ENCODE measurements at regions not wholly inside any gene's neighbourhood (a gene's known extent, or its start where the extent isn't known, plus 50 kb on each side); places are given as distances from the start of the nearest gene placed in this dataset.

- no peak for DNase-seq (ENCODE audit: low read depth)
Observed at GRCh38 chr18:75531851-75532459, 104.5 kb upstream of the SMIM21 start.

DNA sequence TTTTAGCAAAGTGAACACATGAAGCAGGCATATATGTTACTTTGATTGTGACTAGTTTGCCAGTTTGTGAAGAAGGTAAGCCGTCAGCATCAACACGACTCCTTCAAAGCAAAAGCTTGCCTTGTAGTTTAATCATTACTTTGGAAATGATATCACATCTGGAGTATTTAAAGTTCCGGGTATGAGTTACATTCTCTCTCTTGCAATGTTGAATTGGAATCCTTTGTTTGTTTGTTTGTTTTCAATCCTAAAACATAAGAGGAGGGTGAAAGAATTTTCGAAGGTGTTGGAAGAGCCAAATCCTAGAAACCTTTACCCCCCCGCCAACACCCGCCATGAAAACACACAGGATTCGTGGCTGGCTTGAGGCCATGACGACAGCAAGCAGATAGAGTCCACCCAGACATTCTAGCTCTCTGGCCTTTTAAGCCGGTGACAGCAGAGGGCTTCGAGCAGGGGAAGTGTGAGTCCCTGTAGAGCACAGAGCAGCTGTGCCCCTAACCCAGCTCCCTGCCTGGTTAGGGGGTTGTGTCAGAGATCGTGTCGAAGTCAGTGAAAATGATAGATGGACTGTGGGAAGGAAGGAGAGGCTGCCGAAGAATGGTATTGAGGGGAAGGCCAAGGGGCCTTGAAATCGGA is 103.8 kb upstream of the SMIM21 start:
- DNase-seq (ENCODE audit: low read depth) = no peak

DNA sequence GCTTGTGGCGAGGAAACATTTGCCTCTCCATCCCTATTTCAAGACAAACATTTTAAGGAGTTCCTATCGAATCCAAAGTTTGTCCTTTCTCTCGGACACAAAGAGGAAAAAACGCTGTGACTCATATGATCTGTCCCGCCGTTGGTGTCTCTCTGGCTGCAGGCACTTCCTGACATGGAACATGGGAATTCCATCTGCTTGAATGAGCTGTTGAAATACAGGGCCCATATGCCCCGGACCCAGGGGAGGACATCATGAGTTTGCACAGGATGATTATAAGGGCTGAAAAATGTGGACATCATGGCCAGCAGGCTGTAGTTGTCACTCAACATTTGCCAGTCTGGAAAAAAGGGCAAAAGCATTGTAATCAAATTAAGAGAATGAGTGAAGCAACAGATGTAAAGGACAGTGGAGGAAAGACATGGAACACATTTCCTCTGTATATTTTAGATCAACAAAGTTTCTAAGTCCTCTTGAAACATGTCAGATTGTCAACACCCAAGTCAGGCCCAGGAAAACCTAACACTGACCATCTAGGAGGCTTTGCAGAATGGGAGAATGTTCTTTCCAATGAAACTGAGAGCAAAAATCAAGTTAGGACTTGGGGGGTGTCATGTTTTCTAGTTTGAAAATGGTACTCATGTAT is 103.2 kb upstream of the SMIM21 start:
- DNase-seq (ENCODE audit: low read depth) = no peak

DNA sequence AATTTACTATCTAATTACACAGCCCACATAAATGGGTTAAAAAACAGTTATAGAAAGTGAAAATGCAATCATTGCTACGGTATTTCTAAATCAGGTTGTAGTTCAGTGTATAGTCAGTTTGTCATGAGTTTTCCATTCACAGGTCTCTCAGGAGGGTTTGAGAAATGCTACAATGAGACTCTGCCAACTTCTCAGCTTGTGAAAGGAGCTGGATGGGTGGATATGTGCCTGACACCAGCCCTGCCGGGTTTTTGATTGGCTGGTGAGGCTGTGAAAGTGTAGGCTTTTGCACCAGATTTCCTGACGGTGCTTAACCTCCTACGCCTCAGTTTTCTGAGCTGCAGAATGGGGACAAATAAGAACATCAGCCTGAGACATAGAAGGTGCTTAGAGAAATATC is 102.6 kb upstream of the SMIM21 start:
- DNase-seq (ENCODE audit: low read depth) = no peak

DNA sequence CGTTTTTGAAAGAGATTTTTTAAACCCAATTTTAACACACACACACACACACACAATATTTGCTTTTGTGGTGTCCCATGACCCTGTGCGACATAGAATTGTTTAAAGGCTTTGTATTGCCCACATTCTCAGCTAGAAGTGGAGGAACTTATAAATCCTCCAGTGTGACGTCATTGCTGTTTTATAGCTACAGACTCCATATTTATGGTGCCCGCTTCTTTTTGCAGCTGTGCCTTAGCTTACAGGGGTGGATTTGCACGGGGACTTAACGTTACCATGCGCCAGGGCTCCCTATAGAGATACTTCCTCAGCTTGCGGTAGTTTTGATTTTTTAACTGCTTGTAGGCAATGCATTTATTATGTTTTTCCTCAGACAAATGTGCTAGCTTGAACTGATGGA is 101.9 kb upstream of the SMIM21 start:
- DNase-seq (ENCODE audit: low read depth) = no peak

DNA sequence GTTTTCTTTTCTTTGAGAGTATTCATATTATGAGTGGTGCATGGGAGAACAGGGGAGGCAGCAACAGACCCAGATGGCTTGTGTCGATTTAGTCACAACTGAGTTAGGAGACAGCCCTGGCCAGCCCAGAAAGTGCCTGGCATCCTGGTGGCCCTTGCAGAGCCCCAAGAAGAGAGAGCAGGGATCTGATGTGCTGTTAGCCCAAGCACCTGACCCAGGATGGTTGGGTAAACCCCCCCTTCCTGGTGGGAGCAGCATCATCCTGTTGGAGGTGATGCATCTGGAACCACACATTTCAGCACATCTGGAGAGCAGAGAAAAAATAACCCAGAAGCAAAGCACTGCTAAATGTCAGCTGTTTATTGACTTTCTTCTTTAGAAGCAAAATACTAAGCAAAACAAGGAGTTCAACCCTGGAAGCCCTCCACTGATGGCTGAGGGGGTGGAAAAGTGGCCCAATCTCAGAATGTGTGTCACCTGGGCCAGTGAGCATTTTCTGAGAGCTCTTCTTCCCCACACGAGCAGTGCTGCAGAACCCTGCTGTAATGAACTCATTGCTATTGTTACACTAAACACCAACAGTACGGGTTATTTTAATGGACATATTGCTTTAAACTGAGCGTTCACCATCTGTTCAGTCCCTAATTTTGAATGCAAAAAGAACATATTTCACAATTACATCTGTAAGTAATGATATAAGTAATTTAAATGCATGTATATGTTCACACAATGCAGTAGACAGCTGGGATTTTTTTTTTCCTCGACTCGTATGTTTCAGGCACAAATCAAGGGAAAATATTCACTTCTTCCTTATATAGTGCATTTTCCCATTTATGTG is 100.6 kb upstream of the SMIM21 start:
- no peak for DNase-seq (ENCODE audit: low read depth)

- DNase-seq (ENCODE audit: low read depth) = no peak
Observed at GRCh38 chr18:75526038-75526437, 98.5 kb upstream of the SMIM21 start.

DNA sequence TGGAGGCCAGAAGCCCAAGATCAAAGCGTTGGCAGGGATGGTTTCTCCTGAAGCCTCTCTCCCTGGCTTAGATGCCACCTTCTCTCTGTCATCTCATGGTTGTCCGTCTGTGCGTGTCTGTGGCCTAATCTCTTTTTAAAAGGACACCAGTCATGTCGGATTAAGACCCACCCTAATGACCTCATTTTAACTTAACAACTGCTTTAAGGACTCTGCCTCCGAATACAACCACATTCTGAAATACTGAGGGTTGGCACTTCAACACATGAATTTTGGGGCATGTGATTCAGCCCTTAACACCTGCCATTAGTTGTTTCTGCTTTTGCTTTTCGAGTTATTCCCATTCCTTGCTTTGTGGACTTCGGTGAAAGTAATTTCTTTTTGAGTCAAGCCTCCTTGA is 97.8 kb upstream of the SMIM21 start:
- DNase-seq (ENCODE audit: low read depth) = no peak

- DNase-seq (ENCODE audit: low read depth) = no peak
Observed at GRCh38 chr18:75524841-75525240, 97.3 kb upstream of the SMIM21 start.

DNA sequence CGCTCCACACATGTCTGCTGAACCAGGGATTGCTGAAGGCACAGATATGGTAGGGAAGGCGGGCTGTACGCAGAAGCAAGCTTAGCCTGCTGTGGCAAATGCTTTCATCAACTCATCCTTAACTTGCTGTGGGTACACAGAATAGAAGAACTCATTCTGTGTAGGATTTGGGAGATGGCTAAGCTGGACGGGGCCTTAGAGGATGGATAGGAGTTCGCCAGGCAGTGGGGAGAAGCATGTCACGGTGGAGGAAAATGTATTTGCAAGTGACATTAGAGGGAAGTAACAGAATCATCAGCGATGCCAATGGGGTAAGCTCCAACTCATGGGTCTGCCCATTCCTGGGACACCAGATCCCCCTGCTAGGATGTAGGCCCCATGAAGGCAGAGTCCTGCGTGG is 96.7 kb upstream of the SMIM21 start:
- DNase-seq (ENCODE audit: low read depth) = no peak

- no peak for DNase-seq (ENCODE audit: low read depth)
Observed at GRCh38 chr18:75521816-75522215, 94.3 kb upstream of the SMIM21 start.

GRCh38 chr18:75518007-75518406 is 90.5 kb upstream of the SMIM21 start:
- DNase-seq (ENCODE audit: low read depth) = no peak

DNA sequence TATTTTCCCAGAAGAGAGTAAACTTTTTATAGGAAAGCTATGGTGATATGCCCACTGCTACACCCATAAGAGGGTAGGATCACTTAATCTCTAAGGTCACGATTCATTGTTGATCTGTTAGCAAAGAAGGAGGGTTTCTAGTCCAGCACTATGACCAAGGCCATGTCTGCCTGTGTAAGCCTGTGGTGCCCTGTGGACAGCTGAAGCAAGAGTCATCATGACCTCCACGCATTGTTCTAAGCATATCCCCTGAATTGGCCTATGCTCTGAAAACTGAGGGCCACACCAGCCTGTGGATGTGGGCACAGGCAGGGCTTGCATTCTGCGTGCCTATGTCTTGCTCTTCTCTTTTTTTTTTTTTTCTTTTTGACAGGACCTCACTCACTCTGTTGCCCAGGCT is 89.8 kb upstream of the SMIM21 start:
- DNase-seq (ENCODE audit: low read depth) = no peak

- DNase-seq (ENCODE audit: low read depth) = no peak
Observed at GRCh38 chr18:75507636-75508035, 80.1 kb upstream of the SMIM21 start.

DNA sequence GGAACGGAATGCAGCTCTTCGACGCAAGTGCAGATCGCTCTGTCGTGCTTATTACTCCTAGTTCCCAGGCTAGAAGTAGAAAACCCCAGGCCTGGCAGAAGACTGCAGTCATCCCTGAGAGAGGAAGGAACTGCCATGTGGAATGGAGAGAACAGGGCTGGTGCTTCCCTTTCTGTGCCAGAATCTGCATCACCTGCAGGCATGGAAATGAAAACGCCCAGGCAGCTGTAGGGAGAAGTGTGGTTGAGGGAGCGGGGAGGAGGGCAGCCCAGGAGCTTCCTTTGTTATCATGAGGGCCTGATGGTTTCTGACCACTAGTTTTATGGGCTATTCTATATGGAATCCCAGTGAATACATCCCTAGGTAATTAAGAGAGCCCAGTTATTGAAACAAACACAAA is 79.4 kb upstream of the SMIM21 start:
- DNase-seq (ENCODE audit: low read depth) = no peak

GRCh38 chr18:75504469-75504868 is 77.0 kb upstream of the SMIM21 start:
- no peak for DNase-seq (ENCODE audit: low read depth)

GRCh38 chr18:75503615-75504014 is 76.1 kb upstream of the SMIM21 start:
- no peak for DNase-seq (ENCODE audit: low read depth)

- DNase-seq (ENCODE audit: low read depth) = no peak
Observed at GRCh38 chr18:75502286-75502685, 74.8 kb upstream of the SMIM21 start.

DNA sequence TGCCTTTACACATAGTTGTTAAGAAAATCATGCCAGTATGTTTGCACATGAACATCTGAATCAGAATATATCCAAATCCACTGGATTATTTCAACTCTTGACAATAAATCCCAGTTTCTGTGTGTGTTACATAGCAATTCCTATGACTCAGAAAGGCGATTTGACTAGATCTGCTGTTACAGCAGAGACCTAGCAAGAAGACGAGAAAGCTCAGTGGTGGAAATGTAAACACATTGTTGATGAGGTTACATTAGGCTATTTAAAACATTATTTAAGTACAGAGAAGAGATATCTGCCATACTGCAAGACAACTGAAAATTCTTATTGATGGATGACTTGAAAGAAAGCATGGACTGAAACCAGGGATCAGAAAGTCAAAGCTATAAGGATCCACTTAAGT is 73.0 kb upstream of the SMIM21 start:
- DNase-seq (ENCODE audit: low read depth) = no peak

DNA sequence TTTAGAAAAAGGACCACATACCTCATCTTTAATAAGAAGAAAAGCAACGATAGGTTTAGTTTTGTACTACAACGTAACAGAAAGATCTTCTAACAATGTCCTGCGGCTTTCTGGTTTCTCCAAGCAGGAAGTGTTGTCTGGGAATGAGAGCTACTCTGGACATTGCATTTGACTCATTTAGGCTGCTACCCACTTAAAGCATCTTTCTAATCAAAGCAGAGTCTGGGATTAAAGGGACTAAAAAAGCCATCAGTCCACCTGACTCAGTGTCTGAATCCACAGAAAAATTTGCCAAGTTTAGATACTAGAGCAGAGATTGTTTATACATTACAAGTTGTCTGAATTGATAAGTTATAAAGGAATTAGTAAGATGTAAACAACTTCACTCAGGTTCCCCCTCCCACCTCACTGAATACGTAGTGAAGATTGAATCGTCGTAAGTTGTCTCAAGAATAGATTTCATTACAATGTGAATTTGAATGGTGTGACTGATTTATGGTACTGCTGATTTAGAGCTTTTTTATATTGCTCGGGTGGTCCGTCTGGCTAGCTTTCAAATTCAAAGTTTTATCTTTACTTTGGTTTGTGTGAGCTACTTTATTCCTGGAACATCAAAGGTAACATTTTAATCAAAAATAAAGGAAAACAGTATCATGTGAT is 70.2 kb upstream of the SMIM21 start:
- no peak for DNase-seq (ENCODE audit: low read depth)

GRCh38 chr18:75496151-75496550 is 68.6 kb upstream of the SMIM21 start:
- no peak for DNase-seq (ENCODE audit: low read depth)

- no peak for DNase-seq (ENCODE audit: low read depth)
Observed at GRCh38 chr18:75492852-75493251, 65.3 kb upstream of the SMIM21 start.
